Endothelial cell of hepatic sinusoid (primary cell): ENCODE measurements at regions not wholly inside any gene's neighbourhood (a gene's known extent, or its start where the extent isn't known, plus 50 kb on each side); places are given as distances from the start of the nearest gene placed in this dataset.

Experiments used
- in situ Hi-C: cut with HindIII; loops from 2 replicates; pipeline ENCODE4 v1.10.0; 2017; ENCODE audit warnings: low sequenced_read_pairs

DNA sequence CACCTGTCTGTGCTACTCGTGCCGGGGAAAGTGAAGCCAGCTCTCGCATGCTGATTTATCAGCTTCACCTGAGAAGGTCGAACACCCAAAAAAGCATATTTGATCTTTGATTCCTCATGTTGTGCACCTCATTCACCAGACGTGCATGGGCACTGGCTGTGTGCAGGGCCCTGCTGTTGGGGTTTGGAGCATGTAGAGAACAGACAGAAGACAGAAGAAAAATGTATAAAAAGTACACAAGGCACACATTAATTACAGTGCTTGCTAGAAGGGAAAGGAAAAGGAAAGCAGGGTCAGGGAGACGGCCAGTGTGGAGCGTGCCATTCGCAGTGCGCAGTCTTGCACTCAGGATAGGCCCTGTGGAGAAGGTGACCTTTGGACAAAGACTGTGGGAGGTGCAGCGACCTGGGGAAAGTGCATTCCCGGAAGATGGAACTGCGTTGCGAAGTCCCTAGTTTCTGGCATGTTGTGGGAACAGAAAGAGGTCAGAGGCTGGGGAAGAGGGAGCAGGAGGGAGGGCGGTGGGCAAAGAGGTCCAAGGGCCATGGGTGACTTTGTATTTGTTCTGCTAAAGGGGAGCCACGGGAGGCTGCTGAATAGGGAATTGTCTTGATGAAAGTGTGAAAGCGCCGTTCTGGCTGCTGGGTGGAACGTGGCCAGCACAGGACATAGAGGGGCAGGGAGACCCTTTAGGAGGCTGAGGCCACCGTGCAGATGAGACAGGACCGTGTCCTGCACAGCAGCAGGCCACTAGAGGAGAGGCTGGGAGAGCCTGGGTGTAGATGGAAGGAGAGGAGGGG lies 232.8 kb downstream of the GLRX3 start:
- in situ Hi-C loops: no loop called here

- in situ Hi-C loops: no loop called here
These were observed 233.6 kb downstream of the GLRX3 start for GRCh38 chr10:130369645-130370381.

- in situ Hi-C loops: no loop called here
These were observed 234.5 kb downstream of the GLRX3 start for GRCh38 chr10:130370721-130371120.

- in situ Hi-C loops: no loop called here
These were observed 235.0 kb downstream of the GLRX3 start for GRCh38 chr10:130371156-130371555.

- in situ Hi-C loops: no loop called here
These were observed 235.5 kb downstream of the GLRX3 start for GRCh38 chr10:130371666-130372065.

DNA sequence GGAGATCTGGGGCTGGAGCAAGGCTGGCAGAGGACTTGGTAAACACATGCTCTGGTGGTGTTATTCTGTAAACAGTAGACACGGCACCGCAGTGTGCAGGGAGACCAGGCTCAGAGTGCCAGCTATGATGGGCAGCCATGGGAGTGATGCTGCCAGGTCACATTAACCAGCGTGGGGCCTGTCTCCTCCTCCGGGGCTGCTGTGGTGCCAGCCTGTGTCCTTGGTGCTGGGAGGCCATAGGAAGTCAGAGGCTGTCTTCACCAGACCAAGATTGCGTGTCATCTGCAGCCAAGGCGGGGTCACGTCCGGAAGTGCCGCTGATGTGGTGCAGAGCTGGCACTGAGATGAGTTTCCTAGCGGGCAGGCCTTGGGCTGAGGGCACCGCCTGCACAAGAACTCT lies 236.0 kb downstream of the GLRX3 start:
- in situ Hi-C loops: no loop called here

DNA sequence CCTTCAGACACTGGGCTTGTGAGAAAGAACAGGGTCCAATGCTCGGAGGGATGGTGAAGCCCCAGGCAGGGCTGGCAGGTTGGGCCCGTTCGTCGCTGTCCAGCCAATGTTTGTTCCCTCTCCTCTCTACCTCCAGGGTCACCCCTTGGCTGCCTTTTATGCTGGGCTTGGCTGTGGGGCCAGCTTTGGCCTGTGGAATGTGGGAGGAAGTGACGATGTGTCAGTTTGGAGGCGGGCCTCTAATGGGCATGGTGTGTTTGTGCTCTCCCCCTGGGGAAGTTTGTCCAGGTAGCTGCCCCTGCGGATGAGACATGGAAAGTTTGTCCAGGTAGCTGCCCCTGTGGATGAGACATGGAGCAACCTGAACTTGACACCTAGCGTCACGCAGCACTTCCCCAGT lies 236.7 kb downstream of the GLRX3 start:
- in situ Hi-C loops: no loop called here

- in situ Hi-C loops: no loop called here
These were observed 241.9 kb downstream of the GLRX3 start for GRCh38 chr10:130377986-130378540.

- in situ Hi-C loops: no loop called here
These were observed 242.6 kb downstream of the GLRX3 start for GRCh38 chr10:130378556-130379400.

- in situ Hi-C loops: no loop called here
These were observed 243.9 kb downstream of the GLRX3 start for GRCh38 chr10:130380056-130380455.

- in situ Hi-C loops: no loop called here
These were observed 245.8 kb downstream of the GLRX3 start for GRCh38 chr10:130382031-130382430.

- in situ Hi-C loops: no loop called here
These were observed 251.9 kb downstream of the GLRX3 start for GRCh38 chr10:130387936-130388580.

- in situ Hi-C loops: no loop called here
These were observed 252.6 kb downstream of the GLRX3 start for GRCh38 chr10:130388746-130389145.

DNA sequence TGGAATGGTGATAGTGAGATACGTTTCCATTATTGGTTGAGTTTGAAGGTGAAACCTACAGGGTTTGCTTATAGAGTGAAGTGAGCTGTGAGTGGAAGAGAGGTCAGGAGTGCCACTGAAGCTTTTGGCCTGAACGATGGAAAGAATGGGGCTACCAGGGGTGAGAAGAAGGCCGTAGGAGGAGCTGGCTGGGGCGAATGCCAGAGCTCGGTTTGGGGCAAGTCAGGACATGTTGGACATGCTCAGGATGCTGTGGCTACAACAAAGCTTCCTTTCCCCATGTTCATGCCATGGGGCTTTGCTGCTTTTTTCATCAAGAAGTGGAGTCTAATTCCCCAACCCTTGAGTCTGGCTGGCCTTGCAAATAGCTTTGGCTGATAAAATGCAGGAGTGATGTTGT lies 253.7 kb downstream of the GLRX3 start:
- in situ Hi-C loops: no loop called here

DNA sequence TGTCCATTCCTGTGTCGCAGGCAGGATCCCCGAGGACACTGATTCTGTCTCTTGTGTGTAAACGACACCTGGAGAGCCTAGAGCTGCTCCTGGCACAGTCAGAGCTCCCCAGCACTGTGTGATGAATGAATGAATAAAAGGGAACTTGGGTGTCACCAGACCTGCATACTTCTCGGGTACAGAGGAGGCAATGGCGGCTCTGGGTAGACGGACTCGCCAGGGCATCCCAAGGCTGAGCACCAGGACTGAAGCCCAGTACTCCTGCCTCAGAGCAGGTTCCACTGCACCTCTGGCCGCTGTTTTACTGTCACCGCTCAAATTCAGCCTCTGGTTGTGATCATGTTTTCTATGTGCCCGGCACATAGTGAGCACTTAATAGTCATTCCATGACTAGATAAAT lies 255.8 kb downstream of the GLRX3 start:
- in situ Hi-C loops: no loop called here

- in situ Hi-C loops: no loop called here
These were observed 257.2 kb downstream of the GLRX3 start for GRCh38 chr10:130393342-130393741.

- in situ Hi-C loops: no loop called here
These were observed 258.6 kb downstream of the GLRX3 start for GRCh38 chr10:130394832-130395231.

DNA sequence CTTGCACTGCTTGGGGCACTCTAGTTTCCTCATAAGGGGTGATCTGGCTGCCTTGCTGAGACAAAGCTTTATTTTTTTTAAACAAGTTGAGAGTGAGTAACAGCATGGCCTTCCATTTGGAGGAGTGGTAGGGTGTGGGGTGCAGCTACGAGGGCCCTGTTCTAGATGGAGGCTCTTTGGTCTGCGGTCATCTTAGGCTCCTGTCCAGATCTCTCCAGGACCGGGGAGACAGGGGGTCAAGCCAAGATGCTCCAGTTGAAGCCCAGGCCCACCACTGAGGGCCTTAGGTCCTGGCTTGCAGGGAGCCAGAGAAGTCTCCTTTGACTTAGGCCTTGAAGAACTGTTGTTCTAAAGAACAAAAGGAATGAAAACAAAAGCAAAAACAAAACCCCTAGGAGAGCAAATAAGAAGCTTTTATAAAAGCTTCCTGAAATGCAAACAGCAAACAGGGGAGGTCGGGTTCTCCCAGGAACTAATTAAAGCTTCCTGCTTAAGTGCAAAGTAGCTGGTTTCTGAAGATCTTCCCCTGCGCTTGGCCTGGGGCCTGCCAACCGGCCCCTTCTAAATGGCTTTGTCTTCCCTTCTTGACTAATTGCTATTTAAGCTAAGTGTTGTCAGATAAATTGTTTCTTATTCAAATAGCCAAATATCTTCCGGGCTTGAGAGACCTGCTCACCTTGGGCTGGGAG lies 259.2 kb downstream of the GLRX3 start:
- in situ Hi-C loops: no loop called here

- in situ Hi-C loops: no loop called here
These were observed 259.9 kb downstream of the GLRX3 start for GRCh38 chr10:130396044-130396443.
